ENCODE measurements at regions not wholly inside any gene's neighbourhood (a gene's known extent, or its start where the extent isn't known, plus 50 kb on each side); places are given as distances from the start of the nearest gene placed in this dataset.

DNA sequence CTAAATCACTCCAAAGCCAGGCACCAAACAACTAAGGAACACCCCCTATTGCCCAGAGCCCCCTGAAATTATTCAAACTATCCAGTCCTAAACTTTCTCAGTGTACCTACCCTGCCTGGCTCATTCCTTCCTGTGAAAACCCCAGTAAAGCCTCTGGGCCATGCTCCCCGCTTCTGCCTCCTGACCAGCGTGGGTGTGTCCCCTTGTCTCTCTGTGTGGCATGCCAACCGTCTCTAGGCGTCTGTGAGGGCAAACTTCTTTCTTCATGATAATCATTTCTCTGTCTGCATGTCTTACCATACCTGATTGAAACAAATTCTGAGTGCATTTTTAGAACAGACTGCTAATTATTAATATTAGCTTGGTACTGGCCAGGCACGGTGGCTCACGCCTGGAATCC lies 75.1 kb upstream of the EPCAM start:
- Mint-ChIP-seq H3K4me1 (peaks cover 14 to 15% of the 10 kb centered on the region in 2 experiments), H3K4me3 (no peak overlapping the region), H3K36me3 (ENCODE audit: insufficient read depth in 1 of 3, low read depth in 3 of 3) (no peaks in the 10 kb centered on the region), H3K27me3 (ENCODE audit: low read depth) (no peaks in the 10 kb centered on the region; the same call in 1 of the 2 replicates), H3K27ac (peak overlapping the region in 2 of 3 experiments; percentile 24 to 66; a peak in 2 of 7 replicates), H3K9me3 (no peaks in the 10 kb centered on the region)
- Histone ChIP-seq H3K18ac (ENCODE audit: insufficient read length, low read depth, low read length) (no peak overlapping the region), H3T11ph (ENCODE audit: low read length) (no peak overlapping the region), H3K4me1 (ENCODE audit: insufficient read depth, low read length) (0 out of 2 replicates have a peak, but pooled peaks cover 3% of the 10 kb centered on the region), H4K5ac (ENCODE audit: insufficient read length, low read depth, low read length) (no peak overlapping the region), H3K27ac (ENCODE audit: insufficient read length, low read depth, low read length) (no peak overlapping the region), H4K91ac (ENCODE audit: insufficient read length, low read depth, low read length) (no peak overlapping the region), H3K4ac (ENCODE audit: low read depth, low read length) (no peak overlapping the region), H2BK20ac (ENCODE audit: low read depth, low read length, poor library complexity, severe bottlenecking) (no peak overlapping the region), H3K14ac (ENCODE audit: insufficient read depth, low read length) (no peak overlapping the region), H2BK5ac (ENCODE audit: insufficient read length, low read length) (no peak overlapping the region), H3K79me1 (ENCODE audit: insufficient read depth, low read depth, low read length, poor library complexity, severe bottlenecking) (no peaks in the 10 kb centered on the region), H2BK120ac (ENCODE audit: low read depth, low read length, poor library complexity, severe bottlenecking) (no peak overlapping the region), H4K20me1 (ENCODE audit: control insufficient read depth, insufficient read depth, insufficient read length) (no peaks in the 10 kb centered on the region), H3K23me2 (ENCODE audit: insufficient read length, low read depth, low read length, poor library complexity, severe bottlenecking) (no peaks in the 10 kb centered on the region), H3K4me2 (ENCODE audit: insufficient read depth, insufficient read length, low read length) (no peak overlapping the region), H3K56ac (ENCODE audit: insufficient read length, low read depth, low read length) (no peak overlapping the region), H3K27me3 (ENCODE audit: insufficient read depth, low read length) (no peaks in the 10 kb centered on the region), H2BK12ac (ENCODE audit: insufficient read length, low read depth, low read length) (no peak overlapping the region), H3K79me2 (ENCODE audit: insufficient read depth, low read length) (no peaks in the 10 kb centered on the region), H3K9ac (ENCODE audit: extremely low read depth, insufficient read length, low read length) (no peak overlapping the region), H3K23ac (ENCODE audit: insufficient read length, low read depth, low read length) (no peak overlapping the region), H4K8ac (replicated peaks; ENCODE audit: insufficient read length, low read depth, low read length) (no peak overlapping the region), H3K9me3 (ENCODE audit: control insufficient read depth, low read depth, low read length) (no peaks in the 10 kb centered on the region), H2AFZ (ENCODE audit: low read length) (no peak overlapping the region), H2AK5ac (ENCODE audit: insufficient read length, low read length) (no peak overlapping the region), H2BK15ac (ENCODE audit: low read depth, low read length) (no peak overlapping the region)
- TF ChIP-seq, protein P1, sequence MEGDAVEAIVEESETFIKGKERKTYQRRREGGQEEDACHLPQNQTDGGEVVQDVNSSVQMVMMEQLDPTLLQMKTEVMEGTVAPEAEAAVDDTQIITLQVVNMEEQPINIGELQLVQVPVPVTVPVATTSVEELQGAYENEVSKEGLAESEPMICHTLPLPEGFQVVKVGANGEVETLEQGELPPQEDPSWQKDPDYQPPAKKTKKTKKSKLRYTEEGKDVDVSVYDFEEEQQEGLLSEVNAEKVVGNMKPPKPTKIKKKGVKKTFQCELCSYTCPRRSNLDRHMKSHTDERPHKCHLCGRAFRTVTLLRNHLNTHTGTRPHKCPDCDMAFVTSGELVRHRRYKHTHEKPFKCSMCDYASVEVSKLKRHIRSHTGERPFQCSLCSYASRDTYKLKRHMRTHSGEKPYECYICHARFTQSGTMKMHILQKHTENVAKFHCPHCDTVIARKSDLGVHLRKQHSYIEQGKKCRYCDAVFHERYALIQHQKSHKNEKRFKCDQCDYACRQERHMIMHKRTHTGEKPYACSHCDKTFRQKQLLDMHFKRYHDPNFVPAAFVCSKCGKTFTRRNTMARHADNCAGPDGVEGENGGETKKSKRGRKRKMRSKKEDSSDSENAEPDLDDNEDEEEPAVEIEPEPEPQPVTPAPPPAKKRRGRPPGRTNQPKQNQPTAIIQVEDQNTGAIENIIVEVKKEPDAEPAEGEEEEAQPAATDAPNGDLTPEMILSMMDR (conservative IDR thresholded peaks at IDR 0.05), result no peak
- no CpG with 5 or more reads among the region's 6 CpGs for WGBS (ENCODE audit: extremely low coverage, insufficient read length, low lambda C conversion rate)
- DNase-seq, result no peak
